Kidney (tissue), 13 donors: ENCODE measurements at regions not wholly inside any gene's neighbourhood (a gene's known extent, or its start where the extent isn't known, plus 50 kb on each side); places are given as distances from the start of the nearest gene placed in this dataset.

Experiments
- DNase-seq, 5 donors: peaks; one replicate each; pipeline ENCODE4 v3.0.0-alpha.2; 2013 to 2020
- FAIRE-seq: peaks from 2 replicates; lab custom pipeline; 2012; peaks lifted over from hg19 to GRCh38; lab: Jason Lieb, UNC
- H3K27ac ChIP-seq, 2 donors: one replicate each; pipeline ENCODE4 v1.7.0; 2013; ENCODE audit warnings: low read depth in 2 of 2, low read length in 2 of 2, inconsistent platforms in 1 of 2
- H3K27me3 ChIP-seq: one replicate; pipeline ENCODE4 v1.7.1; 2013; ENCODE audit warnings: low read length, inconsistent platforms; ENCODE audit not compliant: control insufficient read depth, insufficient read depth
- H3K36me3 ChIP-seq, 3 donors: one replicate each; pipeline versions ENCODE4 v1.7.0 to v1.7.1; 2013; ENCODE audit warnings: low read length in 3 of 3, control low read depth in 1 of 3, inconsistent platforms in 1 of 3; ENCODE audit not compliant: insufficient read depth in 3 of 3, control insufficient read depth in 2 of 3
- H3K4me1 ChIP-seq, 3 donors: one replicate each; pipeline versions ENCODE4 v1.7.0 to v1.7.1; 2013; ENCODE audit warnings: low read length in 3 of 3, inconsistent platforms in 1 of 3, low read depth in 1 of 3; ENCODE audit not compliant: control insufficient read depth in 2 of 3, insufficient read depth in 2 of 3
- H3K4me3 ChIP-seq, 3 donors: one replicate each; pipeline versions ENCODE4 v1.7.0 to v1.8.1; 2013; ENCODE audit warnings: low read length in 3 of 3, control low read depth in 1 of 3, inconsistent platforms in 1 of 3
- H3K9ac ChIP-seq, 3 donors: one replicate each; pipeline versions ENCODE4 v1.7.0 to v1.7.1; 2013; ENCODE audit warnings: low read length in 3 of 3, control low read depth in 1 of 3, inconsistent platforms in 1 of 3
- H3K9me3 ChIP-seq, 3 donors: one replicate each; pipeline versions ENCODE4 v1.7.0 to v1.7.1; 2013; ENCODE audit warnings: low read length in 3 of 3, control low read depth in 1 of 3, inconsistent platforms in 1 of 3; ENCODE audit not compliant: control insufficient read depth in 2 of 3, insufficient read depth in 1 of 3
- intact Hi-C: fragments of 100-400 bp; cut with DNase I; formaldehyde crosslinking; loops from one replicate; pipeline ENCODE4 v1.11.1; 2022
- TF ChIP-seq, protein P1 (sequence below): IDR thresholded peaks from 3 replicates; pipeline ENCODE4 v1.5.1; 2012; ENCODE audit warnings: mild to moderate bottlenecking, moderate library complexity, borderline replicate concordance; ENCODE audit not compliant: insufficient read depth; ENCODE audit errors: extremely low read depth
- donor health status: control.
- donor health status: control.
- donor health status: control.
- donor health status: control.
- donor health status: control.
- donor health status: DM: yes; HTN: yes; CAD: no.
- donor health status: Normal renal cell carcinoma (clear cell type).

DNA sequence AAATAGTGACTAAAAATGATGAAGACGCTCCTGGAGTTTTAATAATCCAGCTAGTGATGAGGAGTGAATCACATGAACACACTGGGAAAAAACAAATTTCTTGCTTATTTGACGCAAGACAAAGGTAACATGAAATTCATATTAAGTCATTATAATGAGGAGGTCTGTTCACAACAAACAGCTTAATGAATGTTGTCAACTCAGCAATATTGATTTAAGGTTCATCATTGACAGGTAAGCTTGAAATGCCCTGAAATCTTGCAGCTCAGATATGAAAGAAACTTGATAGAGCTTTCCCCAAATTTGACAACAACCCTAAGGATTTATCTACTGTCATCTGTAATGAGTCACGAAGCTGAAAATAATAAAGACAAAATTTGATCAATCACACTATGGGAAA is 108.1 kb upstream of the SELENOK start:
- TF ChIP-seq, protein P1, sequence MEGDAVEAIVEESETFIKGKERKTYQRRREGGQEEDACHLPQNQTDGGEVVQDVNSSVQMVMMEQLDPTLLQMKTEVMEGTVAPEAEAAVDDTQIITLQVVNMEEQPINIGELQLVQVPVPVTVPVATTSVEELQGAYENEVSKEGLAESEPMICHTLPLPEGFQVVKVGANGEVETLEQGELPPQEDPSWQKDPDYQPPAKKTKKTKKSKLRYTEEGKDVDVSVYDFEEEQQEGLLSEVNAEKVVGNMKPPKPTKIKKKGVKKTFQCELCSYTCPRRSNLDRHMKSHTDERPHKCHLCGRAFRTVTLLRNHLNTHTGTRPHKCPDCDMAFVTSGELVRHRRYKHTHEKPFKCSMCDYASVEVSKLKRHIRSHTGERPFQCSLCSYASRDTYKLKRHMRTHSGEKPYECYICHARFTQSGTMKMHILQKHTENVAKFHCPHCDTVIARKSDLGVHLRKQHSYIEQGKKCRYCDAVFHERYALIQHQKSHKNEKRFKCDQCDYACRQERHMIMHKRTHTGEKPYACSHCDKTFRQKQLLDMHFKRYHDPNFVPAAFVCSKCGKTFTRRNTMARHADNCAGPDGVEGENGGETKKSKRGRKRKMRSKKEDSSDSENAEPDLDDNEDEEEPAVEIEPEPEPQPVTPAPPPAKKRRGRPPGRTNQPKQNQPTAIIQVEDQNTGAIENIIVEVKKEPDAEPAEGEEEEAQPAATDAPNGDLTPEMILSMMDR, result no peak
- Histone ChIP-seq H3K9me3 (no peaks in the 10 kb centered on the region), H3K27me3 (no peaks in the 10 kb centered on the region), H3K36me3 (no peaks in the 10 kb centered on the region), H3K9ac (no peak overlapping the region), H3K4me3 (no peak overlapping the region), H3K27ac (no peak overlapping the region), H3K4me1 (no peaks in the 10 kb centered on the region)
- no peak for FAIRE-seq
- intact Hi-C loops, result no loop called here
- DNase-seq, result no peak

DNA sequence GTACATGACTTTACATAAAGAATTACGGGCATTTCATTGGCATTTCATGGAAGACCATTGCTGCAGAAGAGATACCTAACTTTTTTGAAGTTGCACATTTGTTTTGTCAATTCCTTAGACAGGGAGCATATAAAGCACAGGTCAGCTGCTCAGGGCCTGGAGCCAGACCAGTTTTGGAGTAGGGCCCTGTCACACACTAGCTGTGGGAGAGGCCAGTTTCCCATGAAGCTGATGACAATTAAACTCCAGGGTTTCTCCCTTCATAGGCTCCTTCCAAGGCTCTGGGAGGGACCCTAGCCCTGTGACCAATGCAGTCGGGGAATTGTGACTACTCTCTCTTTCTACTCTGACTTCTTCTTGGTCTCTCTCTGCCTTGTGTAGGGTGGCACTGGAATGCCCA is 107.3 kb upstream of the SELENOK start:
- H3K9me3 ChIP-seq, result no peaks in the 10 kb centered on the region
- TF ChIP-seq, protein P1, result no peak
- intact Hi-C loops, result no loop called here
- DNase-seq (no peak), FAIRE-seq (no peak)
- no peaks in the 10 kb centered on the region for H3K4me1 ChIP-seq
- H3K36me3 ChIP-seq, result no peaks in the 10 kb centered on the region
- H3K4me3 ChIP-seq, result no peak overlapping the region
- no peak overlapping the region for H3K27ac ChIP-seq
- H3K27me3 ChIP-seq, result no peaks in the 10 kb centered on the region
- H3K9ac ChIP-seq, result no peak overlapping the region

DNA sequence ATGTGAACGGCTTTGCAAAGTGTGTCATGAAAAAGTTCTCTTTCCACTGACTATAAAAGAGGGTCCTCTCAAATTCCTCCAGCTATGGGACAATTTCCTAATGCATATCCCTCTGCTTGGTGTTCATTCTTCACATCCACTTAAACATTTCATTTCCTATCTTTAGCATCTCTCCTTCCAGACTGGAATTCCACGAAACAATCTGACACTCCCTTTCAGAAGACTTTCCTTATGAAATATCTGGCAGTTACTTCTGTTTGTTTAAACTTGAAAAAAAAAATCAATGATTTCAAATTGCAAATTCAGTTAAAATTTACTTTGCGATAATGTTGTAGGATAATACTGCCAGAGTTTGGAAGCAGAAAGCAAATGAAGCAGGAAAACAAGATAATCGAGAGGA is 105.8 kb upstream of the SELENOK start:
- DNase-seq, result no peak
- intact Hi-C loops, result no loop called here
- TF ChIP-seq, protein P1, result no peak
- no peak overlapping the region for H3K27ac ChIP-seq
- H3K4me1 ChIP-seq, result no peaks in the 10 kb centered on the region
- H3K36me3 ChIP-seq, result no peaks in the 10 kb centered on the region
- H3K4me3 ChIP-seq, result no peak overlapping the region
- FAIRE-seq, result no peak
- no peaks in the 10 kb centered on the region for H3K9me3 ChIP-seq
- no peak overlapping the region for H3K9ac ChIP-seq
- H3K27me3 ChIP-seq, result no peaks in the 10 kb centered on the region
